ENCODE measurements at regions not wholly inside any gene's neighbourhood (a gene's known extent, or its start where the extent isn't known, plus 50 kb on each side); places are given as distances from the start of the nearest gene placed in this dataset.
"Not testable (repeated sequence)": the region's sequence is repeated elsewhere in the genome, so short reads cannot be mapped to it uniquely, and the experiment has no call there.

DNA sequence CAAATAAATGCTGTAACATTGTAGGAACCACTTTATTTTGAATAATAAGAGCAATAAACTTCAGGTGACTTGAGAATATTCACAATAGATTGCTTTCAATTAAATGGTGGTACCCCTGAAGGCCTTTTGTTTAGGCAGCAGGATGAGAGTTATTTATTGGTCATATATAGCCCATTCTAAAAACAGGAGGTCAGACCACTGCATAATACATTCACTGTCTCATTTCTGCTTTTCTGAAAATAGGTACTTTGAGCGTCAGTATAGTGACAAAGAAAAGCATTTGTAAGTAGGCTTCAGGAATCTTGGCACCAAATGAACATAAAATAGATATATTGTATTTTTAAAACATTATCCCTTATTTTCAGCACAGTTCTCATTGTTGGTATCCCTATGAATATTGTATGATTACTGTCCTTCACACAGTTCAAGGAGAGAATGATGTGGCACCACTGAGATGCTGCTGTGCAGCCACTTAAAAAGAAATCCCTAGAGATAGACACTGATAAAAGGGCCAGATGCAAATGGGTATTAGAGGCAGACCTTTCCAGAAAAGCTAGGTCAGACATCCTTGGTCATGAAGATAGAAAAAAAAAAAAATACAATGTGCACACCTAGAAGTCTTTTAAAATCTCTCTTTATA, 381.8 kb upstream of the ST8SIA4 start:
- no peaks in the 10 kb centered on the region for H3K27me3 Mint-ChIP-seq (ENCODE audit: low read depth, poor library complexity)
- TF ChIP-seq, protein P1, sequence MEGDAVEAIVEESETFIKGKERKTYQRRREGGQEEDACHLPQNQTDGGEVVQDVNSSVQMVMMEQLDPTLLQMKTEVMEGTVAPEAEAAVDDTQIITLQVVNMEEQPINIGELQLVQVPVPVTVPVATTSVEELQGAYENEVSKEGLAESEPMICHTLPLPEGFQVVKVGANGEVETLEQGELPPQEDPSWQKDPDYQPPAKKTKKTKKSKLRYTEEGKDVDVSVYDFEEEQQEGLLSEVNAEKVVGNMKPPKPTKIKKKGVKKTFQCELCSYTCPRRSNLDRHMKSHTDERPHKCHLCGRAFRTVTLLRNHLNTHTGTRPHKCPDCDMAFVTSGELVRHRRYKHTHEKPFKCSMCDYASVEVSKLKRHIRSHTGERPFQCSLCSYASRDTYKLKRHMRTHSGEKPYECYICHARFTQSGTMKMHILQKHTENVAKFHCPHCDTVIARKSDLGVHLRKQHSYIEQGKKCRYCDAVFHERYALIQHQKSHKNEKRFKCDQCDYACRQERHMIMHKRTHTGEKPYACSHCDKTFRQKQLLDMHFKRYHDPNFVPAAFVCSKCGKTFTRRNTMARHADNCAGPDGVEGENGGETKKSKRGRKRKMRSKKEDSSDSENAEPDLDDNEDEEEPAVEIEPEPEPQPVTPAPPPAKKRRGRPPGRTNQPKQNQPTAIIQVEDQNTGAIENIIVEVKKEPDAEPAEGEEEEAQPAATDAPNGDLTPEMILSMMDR (IDR thresholded peaks at IDR 0.05), result no peak
- no peak for DNase-seq
- H3K4me1 Mint-ChIP-seq, result no peaks in the 10 kb centered on the region
- no peak overlapping the region for H3K27ac Mint-ChIP-seq
- no peak overlapping the region for H3K4me3 Mint-ChIP-seq
- no peaks in the 10 kb centered on the region for H3K9me3 Mint-ChIP-seq
- H3K36me3 Mint-ChIP-seq (ENCODE audit: low read depth), result no peaks in the 10 kb centered on the region

DNA sequence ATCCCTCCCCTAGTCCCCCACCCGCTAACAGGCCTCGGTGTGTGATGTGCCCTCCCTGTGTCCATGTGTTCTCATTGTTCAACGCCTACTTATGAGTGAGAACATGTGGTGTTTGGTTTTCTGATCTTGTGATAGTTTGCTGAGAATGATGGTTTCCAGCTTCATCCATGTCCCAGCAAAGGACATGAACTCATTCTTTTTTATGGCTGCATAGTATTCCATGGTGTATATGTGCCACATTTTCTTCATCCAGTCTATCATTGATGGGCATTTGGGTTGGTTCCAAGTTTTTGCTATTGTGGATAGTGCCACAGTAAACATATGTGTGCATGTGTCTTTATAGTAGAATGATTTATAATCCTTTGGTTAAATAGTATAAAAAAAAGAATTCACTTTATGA, 380.9 kb upstream of the ST8SIA4 start:
- not testable (repeated sequence) for H3K9me3 Mint-ChIP-seq; H3K4me3 Mint-ChIP-seq; H3K4me1 Mint-ChIP-seq; H3K27ac Mint-ChIP-seq; H3K36me3 Mint-ChIP-seq (ENCODE audit: low read depth); DNase-seq; H3K27me3 Mint-ChIP-seq (ENCODE audit: low read depth, poor library complexity)

DNA sequence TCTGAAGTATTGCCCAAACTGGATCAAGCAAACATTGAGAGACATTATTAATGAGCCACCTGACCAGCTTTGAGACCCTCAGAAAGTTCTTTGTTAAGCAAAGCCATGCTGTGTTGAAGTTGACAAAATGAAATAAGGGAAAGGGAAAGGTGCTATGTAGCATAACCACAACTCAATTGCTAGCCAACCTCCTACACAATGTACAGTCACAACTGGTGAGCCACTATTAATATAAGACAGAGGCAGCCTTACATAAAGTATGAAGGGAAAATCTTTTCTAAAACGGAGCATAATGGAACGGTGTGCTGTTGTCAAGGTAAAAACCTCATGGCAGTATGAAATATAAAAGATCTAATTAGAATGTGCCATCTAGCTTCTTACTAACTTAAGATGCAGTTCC, 375.8 kb upstream of the ST8SIA4 start:
- H3K36me3 Mint-ChIP-seq (ENCODE audit: low read depth), result no peaks in the 10 kb centered on the region
- H3K27ac Mint-ChIP-seq, result no peak overlapping the region
- no peak overlapping the region for H3K4me3 Mint-ChIP-seq
- no peaks in the 10 kb centered on the region for H3K4me1 Mint-ChIP-seq
- H3K9me3 Mint-ChIP-seq, result no peaks in the 10 kb centered on the region
- H3K27me3 Mint-ChIP-seq (ENCODE audit: low read depth, poor library complexity), result no peaks in the 10 kb centered on the region
- TF ChIP-seq, protein P1 (IDR thresholded peaks at IDR 0.05), result no peak
- DNase-seq, result no peak

DNA sequence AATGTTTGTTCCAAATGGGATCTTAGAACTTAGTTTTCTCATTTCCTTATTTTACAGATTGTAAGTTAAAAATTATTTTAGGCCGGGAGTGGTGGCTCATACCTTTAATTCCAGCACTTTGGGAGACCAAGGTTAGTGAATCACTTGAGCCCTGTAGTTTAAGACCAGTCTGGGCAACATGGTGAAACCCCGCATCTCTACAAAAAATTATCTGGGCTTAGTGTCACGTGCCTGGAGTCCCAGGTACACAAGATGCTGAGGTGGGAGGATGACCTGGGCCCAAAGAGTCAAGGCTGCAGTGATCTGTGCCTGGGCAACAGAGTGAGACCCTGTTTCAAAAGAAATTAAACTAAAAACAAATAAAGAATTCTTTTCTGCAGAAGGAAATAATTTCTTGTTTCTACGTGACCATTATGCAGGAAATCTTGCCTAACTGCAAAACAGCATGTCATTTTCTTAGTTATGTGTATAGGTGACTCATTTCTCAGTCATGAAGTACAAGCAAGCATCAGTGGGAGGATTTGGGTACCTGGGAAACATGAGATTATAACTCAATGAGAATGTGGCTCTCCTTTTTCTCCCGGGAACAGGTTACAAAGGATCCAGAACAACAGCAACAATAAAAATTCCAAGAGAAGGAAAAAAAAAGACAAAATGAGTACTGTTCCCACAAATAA, 375.1 kb upstream of the ST8SIA4 start:
- Mint-ChIP-seq H3K27ac (peak overlapping the region; percentile 53), H3K36me3 (ENCODE audit: low read depth) (no peaks in the 10 kb centered on the region), H3K9me3 (no peaks in the 10 kb centered on the region), H3K4me3 (no peak overlapping the region), H3K4me1 (no peaks in the 10 kb centered on the region), H3K27me3 (ENCODE audit: low read depth, poor library complexity) (no peaks in the 10 kb centered on the region)
- no peak for DNase-seq
- TF ChIP-seq, protein P1 (IDR thresholded peaks at IDR 0.05), result no peak

DNA sequence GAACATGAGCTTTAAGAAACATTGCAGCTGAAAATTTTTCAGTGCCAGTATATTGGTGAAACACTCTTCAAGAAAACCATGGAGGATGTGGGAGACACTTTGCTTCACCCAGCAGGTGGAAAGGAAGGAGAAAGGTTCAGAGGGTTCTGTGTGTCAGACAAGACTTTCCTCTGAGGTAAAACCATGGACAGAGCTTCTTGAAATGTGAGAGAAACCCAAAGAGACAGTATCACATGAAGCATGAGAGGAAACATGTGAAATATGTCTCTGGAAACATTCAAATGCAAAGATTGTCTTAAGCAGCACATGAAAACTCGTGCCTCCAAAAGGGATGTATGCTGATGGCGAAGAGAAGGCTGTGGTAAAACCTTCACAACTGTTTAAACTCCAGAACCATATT, 368.9 kb upstream of the ST8SIA4 start:
- H3K27ac Mint-ChIP-seq, result peak overlapping the region; percentile 4
- DNase-seq, result no peak

DNA sequence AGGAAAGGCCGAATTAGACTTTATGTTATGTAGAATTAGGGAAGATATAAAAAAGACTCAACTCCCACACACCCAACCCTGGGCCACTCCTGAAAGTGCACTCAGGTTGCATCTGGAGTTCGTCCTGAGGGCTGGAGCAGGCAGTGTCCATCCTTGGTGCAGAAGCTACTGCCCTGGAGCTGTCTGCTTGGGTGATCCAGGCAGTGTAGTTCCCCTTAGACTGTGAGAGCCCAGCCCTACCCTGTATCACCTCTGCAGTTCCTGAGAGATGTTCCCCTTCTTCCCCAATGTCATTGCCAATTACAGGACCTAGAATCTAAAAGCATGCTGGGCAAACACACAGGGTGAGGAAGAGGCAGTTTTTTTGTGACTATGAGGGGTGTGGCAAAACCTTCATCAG, 368.3 kb upstream of the ST8SIA4 start:
- no peak overlapping the region for H3K4me3 Mint-ChIP-seq
- no peak overlapping the region for H3K27ac Mint-ChIP-seq
- H3K4me1 Mint-ChIP-seq, result no peaks in the 10 kb centered on the region
- peak; percentile 2 for DNase-seq
- no peaks in the 10 kb centered on the region for H3K36me3 Mint-ChIP-seq (ENCODE audit: low read depth)
- TF ChIP-seq, protein P1 (IDR thresholded peaks at IDR 0.05), result no peak
- no peaks in the 10 kb centered on the region for H3K9me3 Mint-ChIP-seq
- H3K27me3 Mint-ChIP-seq (ENCODE audit: low read depth, poor library complexity), result peaks cover 3% of the 10 kb centered on the region

More for the DNA sequence above, 368.9 kb upstream of the ST8SIA4 start:
- no peaks in the 10 kb centered on the region for H3K36me3 Mint-ChIP-seq (ENCODE audit: low read depth)
- no peak overlapping the region for H3K4me3 Mint-ChIP-seq
- TF ChIP-seq, protein P1 (IDR thresholded peaks at IDR 0.05), result no peak
- no peaks in the 10 kb centered on the region for H3K9me3 Mint-ChIP-seq
- peaks cover 3% of the 10 kb centered on the region for H3K27me3 Mint-ChIP-seq (ENCODE audit: low read depth, poor library complexity)
- H3K4me1 Mint-ChIP-seq, result no peaks in the 10 kb centered on the region

Measured in nephron progenitor cell (in vitro differentiated cells).